ENCODE measurements at regions not wholly inside any gene's neighbourhood (a gene's known extent, or its start where the extent isn't known, plus 50 kb on each side); places are given as distances from the start of the nearest gene placed in this dataset.

DNA sequence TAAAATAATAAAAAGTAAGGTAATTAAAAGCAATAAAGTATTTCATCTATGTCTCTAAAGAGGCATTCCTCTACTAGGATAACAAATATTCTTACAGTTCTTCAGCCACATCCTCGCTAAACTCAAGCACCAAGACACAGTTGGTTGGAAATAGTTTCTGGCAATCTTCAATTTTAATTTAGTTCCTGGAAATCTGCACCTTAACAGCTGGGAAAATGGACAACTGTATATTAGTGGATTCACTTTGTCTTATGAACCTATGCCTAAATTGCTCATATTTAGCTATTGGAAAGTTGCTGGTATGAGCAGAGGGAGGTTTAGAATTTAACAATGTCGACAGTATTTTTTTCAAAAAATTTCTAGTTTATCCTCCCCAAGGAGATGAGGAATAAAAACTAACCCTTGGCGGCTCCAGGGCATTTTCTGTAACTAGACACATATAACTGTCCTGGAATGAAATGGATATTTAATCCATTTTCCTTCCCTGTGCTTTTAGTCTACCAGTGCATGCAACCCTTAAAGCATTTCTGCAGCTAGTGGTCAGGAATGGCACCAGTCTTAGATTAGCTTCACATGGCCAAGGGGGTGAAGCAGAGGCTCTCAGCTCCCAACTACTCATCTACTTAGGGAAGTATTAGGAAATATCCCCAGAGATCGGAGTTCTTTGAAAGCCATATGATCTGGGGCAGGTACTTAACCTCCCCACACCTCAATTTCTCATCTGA lies 290.0 kb upstream of the THBS1 start:
- Histone ChIP-seq H4K20me1 (ENCODE audit: insufficient read depth, low read depth, low read length) (no peaks in the 10 kb centered on the region), H3K9me3 (ENCODE audit: low read length) (no peaks in the 10 kb centered on the region), H3K27me3 (ENCODE audit: low read length) (no peaks in the 10 kb centered on the region), H3K4me1 (ENCODE audit: low read length) (no peaks in the 10 kb centered on the region), H3K79me2 (ENCODE audit: low read length) (no peaks in the 10 kb centered on the region), H3K36me3 (ENCODE audit: insufficient read depth, low read length) (no peaks in the 10 kb centered on the region), H2AFZ (ENCODE audit: low read length) (no peak overlapping the region), H3K4me3 (ENCODE audit: low read length) (no peak overlapping the region), H3K9ac (ENCODE audit: low read length) (no peak overlapping the region), H3K9me2 (replicated peaks; ENCODE audit: insufficient read depth, low read length) (no peaks in the 10 kb centered on the region), H3K4me2 (ENCODE audit: low read depth, low read length, poor library complexity, severe bottlenecking) (no peak overlapping the region), H3K27ac (ENCODE audit: low read length) (no peak overlapping the region)
- no peak for DNase-seq

DNA sequence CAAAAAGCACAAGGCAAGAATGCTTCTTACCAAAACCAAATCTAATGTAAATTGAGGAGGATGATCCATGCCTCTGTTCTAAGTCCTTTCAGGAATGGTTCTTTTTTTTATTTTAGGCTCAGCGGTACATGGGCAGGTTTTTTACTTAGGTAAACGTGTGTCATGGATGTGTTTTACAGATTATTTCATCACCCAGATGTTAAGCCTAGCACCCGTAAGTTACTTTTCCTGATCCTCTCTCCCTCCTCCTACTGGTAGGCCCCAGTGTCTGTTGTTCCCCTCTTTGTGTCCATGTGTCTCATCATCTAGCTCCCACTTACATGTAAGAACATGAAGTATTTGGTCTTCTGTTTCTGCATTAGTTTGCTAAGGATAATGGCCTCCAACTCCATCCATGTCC lies 289.2 kb upstream of the THBS1 start:
- Histone ChIP-seq H3K9ac (ENCODE audit: low read length) (no peak overlapping the region), H3K36me3 (ENCODE audit: insufficient read depth, low read length) (no peaks in the 10 kb centered on the region), H3K9me3 (ENCODE audit: low read length) (no peaks in the 10 kb centered on the region), H3K9me2 (replicated peaks; ENCODE audit: insufficient read depth, low read length) (no peaks in the 10 kb centered on the region), H2AFZ (ENCODE audit: low read length) (no peak overlapping the region), H3K4me1 (ENCODE audit: low read length) (no peaks in the 10 kb centered on the region), H3K4me2 (ENCODE audit: low read depth, low read length, poor library complexity, severe bottlenecking) (no peak overlapping the region), H3K79me2 (ENCODE audit: low read length) (no peaks in the 10 kb centered on the region), H3K27ac (ENCODE audit: low read length) (no peak overlapping the region), H4K20me1 (ENCODE audit: insufficient read depth, low read depth, low read length) (no peaks in the 10 kb centered on the region), H3K27me3 (ENCODE audit: low read length) (no peaks in the 10 kb centered on the region), H3K4me3 (ENCODE audit: low read length) (no peak overlapping the region)
- DNase-seq: no peak

DNA sequence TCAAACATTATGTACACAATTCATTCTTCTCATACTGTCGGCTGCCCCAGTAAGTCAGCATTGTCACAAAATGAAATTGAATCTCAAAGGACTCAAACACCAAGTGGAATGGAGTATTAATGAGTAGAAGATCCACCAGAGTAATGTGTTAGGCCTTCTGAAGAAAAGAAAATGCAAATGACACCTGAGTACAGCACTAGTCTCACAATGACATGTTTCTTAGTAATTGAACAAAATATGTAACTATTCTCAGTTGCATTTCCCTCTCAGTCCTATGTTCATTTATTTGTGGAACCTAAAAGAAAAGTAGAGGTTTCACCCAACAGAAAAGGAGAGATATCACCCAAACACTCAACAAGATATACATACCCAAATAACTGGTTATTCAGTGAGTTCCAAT lies 283.9 kb upstream of the THBS1 start:
- no peaks in the 10 kb centered on the region for H3K36me3 ChIP-seq (ENCODE audit: insufficient read depth, low read length)
- no peak overlapping the region for H3K27ac ChIP-seq (ENCODE audit: low read length)
- H3K79me2 ChIP-seq (ENCODE audit: low read length): no peaks in the 10 kb centered on the region
- no peaks in the 10 kb centered on the region for H3K9me3 ChIP-seq (ENCODE audit: low read length)
- H3K9ac ChIP-seq (ENCODE audit: low read length): no peak overlapping the region
- no peak overlapping the region for H2AFZ ChIP-seq (ENCODE audit: low read length)
- no peaks in the 10 kb centered on the region for H3K27me3 ChIP-seq (ENCODE audit: low read length)
- H3K9me2 ChIP-seq (replicated peaks; ENCODE audit: insufficient read depth, low read length): no peaks in the 10 kb centered on the region
- no peak overlapping the region for H3K4me3 ChIP-seq (ENCODE audit: low read length)
- H3K4me2 ChIP-seq (ENCODE audit: low read depth, low read length, poor library complexity, severe bottlenecking): no peak overlapping the region
- no peak for DNase-seq
- no peaks in the 10 kb centered on the region for H4K20me1 ChIP-seq (ENCODE audit: insufficient read depth, low read depth, low read length)
- no peaks in the 10 kb centered on the region for H3K4me1 ChIP-seq (ENCODE audit: low read length)

DNA sequence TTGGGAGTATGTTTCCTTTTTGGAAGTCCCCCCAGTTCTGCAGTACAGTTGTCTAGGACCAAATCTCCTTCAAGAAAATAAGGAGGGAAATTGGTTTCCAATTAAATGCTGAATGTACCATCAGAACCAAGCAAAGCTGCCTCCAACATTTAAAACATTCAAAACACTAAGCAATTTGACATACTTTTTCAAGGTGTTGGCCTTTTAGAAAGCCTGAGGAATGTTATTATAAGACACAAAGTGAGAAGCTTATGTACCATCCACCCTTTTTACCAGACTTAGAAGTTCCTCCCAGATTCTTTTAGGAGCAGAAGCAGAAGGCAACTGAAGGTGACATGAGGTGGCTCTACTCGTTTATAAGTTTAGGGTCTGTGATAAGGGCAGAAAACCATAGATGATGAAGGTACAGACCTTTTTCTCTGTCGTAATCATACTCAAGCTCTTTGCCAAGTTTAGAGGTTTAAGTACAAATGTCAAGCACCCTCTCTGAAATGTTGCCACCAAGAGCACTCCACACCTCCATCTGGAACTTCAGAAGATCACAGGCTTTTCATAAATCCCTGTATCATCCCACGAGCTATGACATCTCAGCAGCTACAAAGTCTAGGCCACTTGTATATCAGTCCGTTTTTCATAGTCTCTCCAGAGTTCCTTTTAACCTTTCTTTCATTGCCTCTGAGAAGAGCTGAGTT lies 282.5 kb upstream of the THBS1 start:
- Histone ChIP-seq H3K4me1 (ENCODE audit: low read length) (no peaks in the 10 kb centered on the region), H3K9ac (ENCODE audit: low read length) (no peak overlapping the region), H2AFZ (ENCODE audit: low read length) (no peak overlapping the region), H3K9me2 (replicated peaks; ENCODE audit: insufficient read depth, low read length) (no peaks in the 10 kb centered on the region), H3K36me3 (ENCODE audit: insufficient read depth, low read length) (no peaks in the 10 kb centered on the region), H3K79me2 (ENCODE audit: low read length) (no peaks in the 10 kb centered on the region), H3K4me2 (ENCODE audit: low read depth, low read length, poor library complexity, severe bottlenecking) (no peak overlapping the region), H3K27ac (ENCODE audit: low read length) (no peak overlapping the region), H3K27me3 (ENCODE audit: low read length) (no peaks in the 10 kb centered on the region), H4K20me1 (ENCODE audit: insufficient read depth, low read depth, low read length) (no peaks in the 10 kb centered on the region), H3K9me3 (ENCODE audit: low read length) (no peaks in the 10 kb centered on the region), H3K4me3 (ENCODE audit: low read length) (no peak overlapping the region)
- DNase-seq: no peak

DNA sequence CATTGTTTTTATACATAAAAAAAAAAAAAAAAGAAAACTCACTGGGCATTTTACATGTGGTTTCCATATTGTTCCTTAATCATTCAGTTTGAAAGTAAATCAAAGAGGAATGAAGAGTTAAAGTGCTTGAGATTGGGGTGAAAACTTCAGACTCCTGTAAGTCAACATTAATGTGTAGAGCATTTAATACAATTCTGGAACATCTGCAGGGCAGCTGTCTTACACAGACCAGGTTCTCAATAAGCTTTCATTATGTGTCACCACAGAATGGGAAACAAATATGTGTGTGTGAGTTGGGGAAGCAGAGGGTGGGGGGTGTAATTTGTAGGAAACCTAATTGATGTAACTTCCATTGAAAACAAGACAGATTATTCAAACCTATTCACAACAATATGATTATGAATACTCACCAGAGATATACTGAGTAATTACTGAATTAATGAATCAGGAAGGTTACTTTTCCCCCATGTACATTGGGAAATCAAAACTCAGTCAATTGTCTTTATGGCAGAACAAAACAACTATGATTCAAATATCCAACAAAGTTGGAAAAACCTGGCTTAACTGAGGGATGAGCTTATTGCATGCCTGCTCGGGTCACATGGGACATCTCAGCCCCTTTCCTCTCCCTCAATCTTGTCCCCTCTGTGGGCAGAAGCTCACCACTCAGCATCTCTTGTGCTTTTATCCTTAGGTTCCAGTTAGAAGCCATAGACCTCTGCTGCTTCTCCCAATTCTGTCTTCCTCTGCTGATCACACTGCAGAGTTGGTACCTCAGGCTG lies 281.2 kb upstream of the THBS1 start:
- Histone ChIP-seq H3K9me2 (replicated peaks; ENCODE audit: insufficient read depth, low read length) (no peaks in the 10 kb centered on the region), H3K9me3 (ENCODE audit: low read length) (no peaks in the 10 kb centered on the region), H4K20me1 (ENCODE audit: insufficient read depth, low read depth, low read length) (no peaks in the 10 kb centered on the region), H3K79me2 (ENCODE audit: low read length) (no peaks in the 10 kb centered on the region), H3K4me2 (ENCODE audit: low read depth, low read length, poor library complexity, severe bottlenecking) (no peak overlapping the region), H3K9ac (ENCODE audit: low read length) (no peak overlapping the region), H2AFZ (ENCODE audit: low read length) (no peak overlapping the region), H3K4me1 (ENCODE audit: low read length) (no peaks in the 10 kb centered on the region), H3K27me3 (ENCODE audit: low read length) (no peaks in the 10 kb centered on the region), H3K4me3 (ENCODE audit: low read length) (no peak overlapping the region), H3K27ac (ENCODE audit: low read length) (no peak overlapping the region), H3K36me3 (ENCODE audit: insufficient read depth, low read length) (no peaks in the 10 kb centered on the region)
- DNase-seq: no peak

DNA sequence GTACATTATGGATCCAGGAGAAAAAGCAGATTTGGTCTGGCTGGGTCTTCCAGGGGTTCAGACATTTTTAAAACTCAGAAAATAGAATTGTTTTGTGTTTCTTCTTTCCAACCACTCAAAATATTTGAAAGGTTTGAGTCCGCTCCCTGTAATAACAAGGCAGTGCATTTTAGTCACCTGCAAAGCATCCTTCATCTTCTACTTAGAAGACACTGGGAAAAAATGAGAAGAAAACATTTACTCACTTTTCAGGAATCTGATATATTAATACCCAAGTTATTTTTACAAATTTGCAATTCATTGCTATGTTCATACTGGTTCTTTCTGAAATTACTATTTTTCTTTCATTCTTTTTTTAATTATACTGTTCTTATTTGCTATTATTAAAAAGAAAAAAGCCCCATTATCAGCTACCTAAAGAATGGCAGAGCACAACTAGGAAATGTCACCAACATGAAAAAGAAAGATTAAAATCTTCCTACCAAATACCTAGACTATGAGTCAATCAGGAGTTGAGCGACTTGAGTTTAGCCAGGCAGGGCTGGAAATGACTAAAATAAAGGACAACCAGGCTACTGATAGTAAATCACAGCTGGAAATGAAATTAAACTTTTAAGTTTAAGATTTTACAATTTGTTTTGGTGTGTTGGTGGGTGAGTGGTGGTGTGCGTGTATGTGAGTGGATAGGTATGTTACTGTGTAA lies 280.3 kb upstream of the THBS1 start:
- Histone ChIP-seq H3K36me3 (ENCODE audit: insufficient read depth, low read length) (no peaks in the 10 kb centered on the region), H4K20me1 (ENCODE audit: insufficient read depth, low read depth, low read length) (no peaks in the 10 kb centered on the region), H3K9ac (ENCODE audit: low read length) (no peak overlapping the region), H3K4me3 (ENCODE audit: low read length) (no peak overlapping the region), H3K27me3 (ENCODE audit: low read length) (no peaks in the 10 kb centered on the region), H2AFZ (ENCODE audit: low read length) (no peak overlapping the region), H3K9me3 (ENCODE audit: low read length) (no peaks in the 10 kb centered on the region), H3K4me1 (ENCODE audit: low read length) (no peaks in the 10 kb centered on the region), H3K4me2 (ENCODE audit: low read depth, low read length, poor library complexity, severe bottlenecking) (no peak overlapping the region), H3K79me2 (ENCODE audit: low read length) (no peaks in the 10 kb centered on the region), H3K9me2 (replicated peaks; ENCODE audit: insufficient read depth, low read length) (no peaks in the 10 kb centered on the region), H3K27ac (ENCODE audit: low read length) (no peak overlapping the region)
- DNase-seq: no peak

DNA sequence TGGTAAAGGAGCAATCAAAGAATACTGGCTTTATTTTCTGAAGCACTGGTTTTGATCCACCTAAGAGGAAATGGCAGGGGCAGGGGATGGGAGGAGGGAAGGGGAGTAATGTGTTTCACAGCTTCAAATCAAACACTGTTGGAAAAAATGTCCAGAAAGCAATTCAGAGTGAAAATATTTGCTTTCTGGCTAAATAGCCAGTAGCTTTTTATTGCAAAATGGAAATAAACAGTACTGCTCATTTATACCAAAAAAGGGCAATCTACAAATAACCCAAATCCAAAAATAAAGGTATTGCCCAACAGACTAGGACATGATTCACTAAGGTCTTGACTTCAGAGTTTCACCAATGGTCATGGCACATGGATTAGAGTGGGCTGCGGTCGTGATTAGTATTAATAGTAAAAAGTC lies 279.3 kb upstream of the THBS1 start:
- no peaks in the 10 kb centered on the region for H3K4me1 ChIP-seq (ENCODE audit: low read length)
- H3K9ac ChIP-seq (ENCODE audit: low read length): no peak overlapping the region
- H3K4me3 ChIP-seq (ENCODE audit: low read length): no peak overlapping the region
- no peaks in the 10 kb centered on the region for H4K20me1 ChIP-seq (ENCODE audit: insufficient read depth, low read depth, low read length)
- DNase-seq: no peak
- no peaks in the 10 kb centered on the region for H3K79me2 ChIP-seq (ENCODE audit: low read length)
- no peak overlapping the region for H3K4me2 ChIP-seq (ENCODE audit: low read depth, low read length, poor library complexity, severe bottlenecking)
- no peak overlapping the region for H2AFZ ChIP-seq (ENCODE audit: low read length)
- no peaks in the 10 kb centered on the region for H3K36me3 ChIP-seq (ENCODE audit: insufficient read depth, low read length)
- no peaks in the 10 kb centered on the region for H3K9me3 ChIP-seq (ENCODE audit: low read length)
- no peaks in the 10 kb centered on the region for H3K9me2 ChIP-seq (replicated peaks; ENCODE audit: insufficient read depth, low read length)
- H3K27me3 ChIP-seq (ENCODE audit: low read length): no peaks in the 10 kb centered on the region
- no peak overlapping the region for H3K27ac ChIP-seq (ENCODE audit: low read length)

DNA sequence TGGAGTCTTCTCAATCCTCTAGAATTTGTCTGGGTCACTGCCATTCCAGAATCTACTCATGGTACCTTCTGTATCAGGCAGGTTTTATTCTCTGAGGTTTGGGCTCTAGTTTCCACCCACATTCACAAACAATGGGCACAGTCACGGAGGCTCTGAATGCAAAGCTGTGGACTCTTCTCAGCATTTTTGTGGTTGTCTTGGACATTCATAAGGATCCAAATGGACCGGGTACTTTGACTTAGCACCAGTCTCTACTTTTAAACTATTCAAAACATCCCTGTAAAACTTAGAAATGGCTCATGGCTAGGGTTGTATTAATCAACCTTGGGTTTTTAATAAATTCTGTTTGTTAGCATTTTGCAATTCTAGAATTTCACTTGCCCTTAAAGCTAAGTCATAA lies 277.9 kb upstream of the THBS1 start:
- no peaks in the 10 kb centered on the region for H3K36me3 ChIP-seq (ENCODE audit: insufficient read depth, low read length)
- H3K4me2 ChIP-seq (ENCODE audit: low read depth, low read length, poor library complexity, severe bottlenecking): no peak overlapping the region
- no peaks in the 10 kb centered on the region for H3K27me3 ChIP-seq (ENCODE audit: low read length)
- H2AFZ ChIP-seq (ENCODE audit: low read length): no peak overlapping the region
- no peak overlapping the region for H3K27ac ChIP-seq (ENCODE audit: low read length)
- H3K9me2 ChIP-seq (replicated peaks; ENCODE audit: insufficient read depth, low read length): no peaks in the 10 kb centered on the region
- H3K4me3 ChIP-seq (ENCODE audit: low read length): no peak overlapping the region
- no peaks in the 10 kb centered on the region for H3K4me1 ChIP-seq (ENCODE audit: low read length)
- no peaks in the 10 kb centered on the region for H3K79me2 ChIP-seq (ENCODE audit: low read length)
- H3K9me3 ChIP-seq (ENCODE audit: low read length): no peaks in the 10 kb centered on the region
- no peak for DNase-seq
- no peak overlapping the region for H3K9ac ChIP-seq (ENCODE audit: low read length)
- H4K20me1 ChIP-seq (ENCODE audit: insufficient read depth, low read depth, low read length): no peaks in the 10 kb centered on the region

Data from Karpas-422 (cell line).